Panc1 (cell line): ENCODE measurements at regions not wholly inside any gene's neighbourhood (a gene's known extent, or its start where the extent isn't known, plus 50 kb on each side); places are given as distances from the start of the nearest gene placed in this dataset.

Source experiments
- POLR2AphosphoS5 ChIP-seq: IDR thresholded peaks from 2 replicates; pipeline ENCODE4 v1.6.1; 2012; ENCODE audit warnings: mild to moderate bottlenecking, low read depth, low read length, moderate library complexity
- REST ChIP-seq, 2 experiments: IDR thresholded peaks; 2 replicates each; pipeline ENCODE4 v1.6.1; 2011 to 2012; ENCODE audit warnings: low read depth in 2 of 2, control low read depth in 1 of 2, low read length in 1 of 2, mild to moderate bottlenecking in 1 of 2, moderate library complexity in 1 of 2; ENCODE audit not compliant: insufficient read depth in 1 of 2
- TF ChIP-seq, protein P1 (sequence below): fragments of 450-650 bp; IDR thresholded peaks from 2 replicates; pipeline ENCODE4 v1.5.1; 2017; ENCODE audit warnings: mild to moderate bottlenecking

DNA sequence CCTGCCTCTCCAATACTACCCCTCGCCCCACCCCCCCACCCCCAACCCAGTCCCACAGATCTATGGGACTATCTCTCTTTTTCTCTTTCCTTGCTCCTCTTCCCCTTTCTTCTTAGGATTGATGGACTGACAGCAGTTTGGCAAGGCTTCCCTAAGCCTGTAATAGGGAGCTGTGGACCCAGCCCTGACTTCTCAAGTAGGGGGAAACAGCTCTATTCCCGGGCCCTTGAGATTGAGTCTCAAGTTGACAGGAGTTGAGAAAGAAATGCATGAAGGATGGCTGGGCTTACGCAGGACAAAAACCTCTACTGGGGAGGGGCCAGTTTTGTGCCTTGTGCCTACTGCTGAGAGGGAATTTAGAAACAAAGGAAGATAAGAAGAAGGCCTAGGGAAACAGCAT lies 60.4 kb downstream of the SMUG1 start:
- TF ChIP-seq POLR2AphosphoS5 (no peak), REST (IDR thresholded peaks at IDR 0.05; ENCODE audit: insufficient read depth in 1 of 2, low read depth in 2 of 2, low read length in 1 of 2) (no peak)
- TF ChIP-seq, protein P1, sequence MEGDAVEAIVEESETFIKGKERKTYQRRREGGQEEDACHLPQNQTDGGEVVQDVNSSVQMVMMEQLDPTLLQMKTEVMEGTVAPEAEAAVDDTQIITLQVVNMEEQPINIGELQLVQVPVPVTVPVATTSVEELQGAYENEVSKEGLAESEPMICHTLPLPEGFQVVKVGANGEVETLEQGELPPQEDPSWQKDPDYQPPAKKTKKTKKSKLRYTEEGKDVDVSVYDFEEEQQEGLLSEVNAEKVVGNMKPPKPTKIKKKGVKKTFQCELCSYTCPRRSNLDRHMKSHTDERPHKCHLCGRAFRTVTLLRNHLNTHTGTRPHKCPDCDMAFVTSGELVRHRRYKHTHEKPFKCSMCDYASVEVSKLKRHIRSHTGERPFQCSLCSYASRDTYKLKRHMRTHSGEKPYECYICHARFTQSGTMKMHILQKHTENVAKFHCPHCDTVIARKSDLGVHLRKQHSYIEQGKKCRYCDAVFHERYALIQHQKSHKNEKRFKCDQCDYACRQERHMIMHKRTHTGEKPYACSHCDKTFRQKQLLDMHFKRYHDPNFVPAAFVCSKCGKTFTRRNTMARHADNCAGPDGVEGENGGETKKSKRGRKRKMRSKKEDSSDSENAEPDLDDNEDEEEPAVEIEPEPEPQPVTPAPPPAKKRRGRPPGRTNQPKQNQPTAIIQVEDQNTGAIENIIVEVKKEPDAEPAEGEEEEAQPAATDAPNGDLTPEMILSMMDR, result no peak
